HCT116 (cell line): ENCODE measurements at regions not wholly inside any gene's neighbourhood (a gene's known extent, or its start where the extent isn't known, plus 50 kb on each side); places are given as distances from the start of the nearest gene placed in this dataset.

Source experiments
- ATAC-seq: fragments of 200-7000 bp; cut with Tn5 transposase; 2 replicates; pipeline ENCODE4 v1.9.1; 2020; ENCODE audit warnings: mild to moderate bottlenecking, moderate library complexity
- BruUV-seq: library from RNA; stranded (reverse); fragments of 400-500 nt; replicated peaks from 2 replicates; lab custom pipeline; 2021; lab: Mats Ljungman, UMichigan
- CTCF ChIA-PET: fragments of 300-600 bp; sonication (Branson Sonifier 250); formaldehyde crosslinking; loops from one replicate; lab custom pipeline; 2021; ENCODE audit warnings: antibody characterized with exemption; lab: Charles Lee
- POLR2A ChIA-PET: fragments of 300-600, 350-600 bp; sonication (Branson Sonifier 250); formaldehyde crosslinking; loops from one replicate; lab custom pipeline; 2021; ENCODE audit warnings: antibody characterized with exemption; lab: Charles Lee
- RAD21 ChIA-PET, 2 experiments: fragments of 300-600 bp; sonication (Branson Sonifier 250); formaldehyde crosslinking; loops; one replicate each; lab custom pipeline; 2023; ENCODE audit warnings: low total read pairs in 2 of 2; ENCODE audit not compliant: uncharacterized antibody in 2 of 2, unreplicated experiment in 2 of 2, low non-redundant PET in 1 of 2; lab: Charles Lee
- DNase-seq: peaks from one replicate; pipeline ENCODE4 v3.0.0-alpha.2; 2010; ENCODE audit warnings: low read depth, low spot score
- H2AFZ ChIP-seq: fragments of 200-600 bp; shearing (Covaris generic), sonication (generic); 2 replicates; pipeline ENCODE4 v1.6.1; 2017; ENCODE audit warnings: low read depth, mixed run types, mixed read lengths, antibody characterized with exemption, low read length; ENCODE audit not compliant: poor library complexity, severe bottlenecking
- H3K27ac ChIP-seq: 2 replicates; pipeline ENCODE4 v1.5.1; 2012; ENCODE audit warnings: low read depth, low read length
- H3K27me3 ChIP-seq: fragments of 200-600 bp; sonication (generic); 2 replicates; pipeline ENCODE4 v1.6.1; 2016; ENCODE audit warnings: mixed run types, low read length, mixed read lengths; ENCODE audit not compliant: insufficient read depth
- H3K36me3 ChIP-seq, 2 experiments: fragments of 200-500 bp in 1 of 2; fragments of 200-600 bp in 1 of 2; sonication (Bioruptor generic) in 1 of 2; sonication (generic) in 1 of 2; 2 replicates each; pipeline versions ENCODE4 v1.5.1 to v1.6.1; 2014 to 2016; ENCODE audit warnings: low read length in 2 of 2, inconsistent platforms in 1 of 2, mixed read lengths in 1 of 2, mixed run types in 1 of 2; ENCODE audit not compliant: insufficient read depth in 2 of 2, control insufficient read depth in 1 of 2
- H3K4me1 ChIP-seq, 2 experiments: fragments of 200-600 bp in 1 of 2; sonication (generic) in 1 of 2; 2 replicates each; pipeline versions ENCODE4 v1.5.1 to v1.6.1; 2012 to 2017; ENCODE audit warnings: low read length in 2 of 2, inconsistent platforms in 1 of 2, mild to moderate bottlenecking in 1 of 2, mixed read lengths in 1 of 2, mixed run types in 1 of 2, moderate library complexity in 1 of 2; ENCODE audit not compliant: insufficient read depth in 2 of 2, control insufficient read depth in 1 of 2
- H3K4me2 ChIP-seq: fragments of 200-600 bp; sonication (generic); 2 replicates; pipeline ENCODE4 v1.6.1; 2017; ENCODE audit warnings: mixed run types, low read length, mixed read lengths
- H3K4me3 ChIP-seq, 2 experiments: fragments of 200-600 bp in 1 of 2; sonication (generic) in 1 of 2; replicated peaks in 1 of 2; 2 replicates each; pipeline ENCODE4 v1.5.1; 2011 to 2016; ENCODE audit warnings: low read length in 2 of 2, control low read depth in 1 of 2, low read depth in 1 of 2, mild to moderate bottlenecking in 1 of 2, mixed read lengths in 1 of 2, mixed run types in 1 of 2
- H3K79me2 ChIP-seq: fragments of 200-600 bp; sonication (generic); 2 replicates; pipeline ENCODE4 v1.6.1; 2017; ENCODE audit warnings: mild to moderate bottlenecking, mixed run types, low read length, moderate library complexity, mixed read lengths; ENCODE audit not compliant: insufficient read depth
- H3K9ac ChIP-seq: fragments of 200-600 bp; sonication (generic); 2 replicates; pipeline ENCODE4 v1.6.1; 2016; ENCODE audit warnings: low read length, mixed read lengths
- H3K9me2 ChIP-seq: fragments of 200-600 bp; sonication (generic), shearing (Covaris generic); 2 replicates; pipeline ENCODE4 v1.6.1; 2017; ENCODE audit warnings: mixed run types, mild to moderate bottlenecking, moderate library complexity; ENCODE audit not compliant: insufficient read depth
- H3K9me3 ChIP-seq, 2 experiments: fragments of 200-500 bp in 1 of 2; fragments of 200-600 bp in 1 of 2; sonication (Bioruptor generic) in 1 of 2; sonication (generic) in 1 of 2; 2 replicates each; pipeline ENCODE4 v1.6.1; 2014 to 2017; ENCODE audit warnings: low read length in 2 of 2, mixed read lengths in 2 of 2, inconsistent platforms in 1 of 2, low read depth in 1 of 2, mild to moderate bottlenecking in 1 of 2, mixed run types in 1 of 2, moderate library complexity in 1 of 2; ENCODE audit not compliant: control insufficient read depth in 1 of 2, insufficient read depth in 1 of 2
- H4K20me1 ChIP-seq: fragments of 200-600 bp; sonication (generic), shearing (Covaris generic); 2 replicates; pipeline ENCODE4 v1.6.1; 2017; ENCODE audit warnings: mixed run types, mild to moderate bottlenecking, moderate library complexity; ENCODE audit not compliant: insufficient read depth
- EZH2 ChIP-seq: fragments of 200-600 bp; sonication (generic); IDR thresholded peaks from 2 replicates; pipeline ENCODE4 v1.6.1; 2017; ENCODE audit warnings: antibody characterized with exemption, mixed run types
- JUND ChIP-seq: IDR thresholded peaks from 2 replicates; pipeline ENCODE4 v1.6.1; 2012
- RAD21 ChIP-seq: IDR thresholded peaks from 2 replicates; pipeline ENCODE4 v1.6.1; 2012; ENCODE audit warnings: low read depth, mild to moderate bottlenecking
- SRF ChIP-seq: IDR thresholded peaks from 2 replicates; pipeline ENCODE4 v1.6.1; 2012; ENCODE audit warnings: low read depth
- TCF7L2 ChIP-seq: IDR thresholded peaks from 2 replicates; pipeline ENCODE4 v1.7.0; 2011; ENCODE audit warnings: borderline replicate concordance, inconsistent platforms; ENCODE audit not compliant: insufficient read depth, insufficient read length; ENCODE audit errors: extremely low read depth
- ZFX ChIP-seq: fragments of 450-650 bp; IDR thresholded peaks from 2 replicates; pipeline ENCODE4 v1.6.1; 2017
- ZNF274 ChIP-seq: fragments of 200-500 bp; sonication (Bioruptor generic); IDR thresholded peaks from 2 replicates; pipeline ENCODE4 v1.6.1; 2014; ENCODE audit warnings: mild to moderate bottlenecking, low read depth, low read length, inconsistent platforms
- intact Hi-C: fragments of 100-400 bp; cut with micrococcal nuclease; formaldehyde crosslinking; loops from 2 replicates; pipeline ENCODE4 v1.10.0; 2022
- TF ChIP-seq, protein P1 (sequence below): IDR thresholded peaks from 2 replicates; pipeline ENCODE4 v1.6.1; 2011; ENCODE audit warnings: mild to moderate bottlenecking, low read length, moderate library complexity; ENCODE audit not compliant: insufficient replicate concordance; ENCODE audit errors: extremely low read depth
- TF ChIP-seq, protein P2 (sequence below): IDR thresholded peaks from 2 replicates; pipeline ENCODE4 v1.6.1; 2012; ENCODE audit warnings: low read depth
- TF ChIP-seq, protein P3 (sequence below): IDR thresholded peaks from 2 replicates; pipeline ENCODE4 v1.6.1; 2012

DNA sequence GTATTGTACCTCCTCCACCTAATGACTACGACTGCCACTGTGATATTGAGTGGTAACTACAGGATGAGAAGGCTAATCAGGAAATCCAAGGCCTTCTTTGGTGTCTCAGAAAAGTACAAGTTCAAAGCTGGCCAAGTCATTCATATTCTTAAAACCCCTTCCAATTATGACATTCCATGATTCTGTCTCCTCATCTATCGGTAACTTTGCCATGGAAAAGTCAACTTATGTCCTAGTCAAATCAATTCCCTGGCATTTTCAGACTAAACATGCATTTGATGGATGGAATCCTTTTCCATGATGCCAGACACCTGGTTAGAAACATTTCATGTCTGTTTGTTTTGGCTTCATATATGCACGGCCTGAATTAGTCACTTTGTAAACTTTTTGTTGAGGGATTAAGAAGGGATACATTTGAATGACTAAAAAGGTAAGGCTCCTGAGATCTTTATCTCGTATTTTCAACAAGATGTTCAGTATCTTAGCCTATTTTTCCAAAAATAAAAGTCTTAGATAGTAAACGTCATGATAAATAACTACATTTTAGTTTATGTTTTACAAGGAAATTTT is 186.5 kb downstream of the NHLRC3 start:
- Histone ChIP-seq H3K9ac (no peak overlapping the region), H4K20me1 (no peaks in the 10 kb centered on the region), H3K36me3 (no peaks in the 10 kb centered on the region), H3K4me2 (no peak overlapping the region), H3K9me2 (no peaks in the 10 kb centered on the region), H3K27me3 (peaks cover 32% of the 10 kb centered on the region), H2AFZ (no peak overlapping the region), H3K4me3 (no peak overlapping the region), H3K27ac (no peak overlapping the region), H3K9me3 (no peaks in the 10 kb centered on the region), H3K4me1 (no peaks in the 10 kb centered on the region), H3K79me2 (no peaks in the 10 kb centered on the region)
- BruUV-seq: no TSS peak
- CTCF ChIA-PET: no interaction called here
- intact Hi-C loops: loop anchor here (5.0 kb wide), 1 partner anchor 42 kb away; no protein-coding TSS in a partner anchor
- DNase-seq: no peak
- ATAC-seq: no peak
- POLR2A ChIA-PET: no interaction called here
- RAD21 ChIA-PET: no interaction called here
- no peak for TF ChIP-seq ZNF274
- no peak for TF ChIP-seq ZFX

- POLR2A ChIA-PET: no interaction called here
- intact Hi-C loops: no loop called here
- no peaks in the 10 kb centered on the region for H3K79me2 ChIP-seq
These were observed 187.6 kb downstream of the NHLRC3 start for GRCh38 chr13:39225860-39226259.

More at GRCh38 chr13:39225860-39226259, 187.6 kb downstream of the NHLRC3 start:
- ATAC-seq (no peak), DNase-seq (no peak)
- H4K20me1 ChIP-seq: no peaks in the 10 kb centered on the region
- no peak overlapping the region for H3K27ac ChIP-seq
- no peak overlapping the region for H3K4me2 ChIP-seq
- H3K4me3 ChIP-seq: no peak overlapping the region
- H3K27me3 ChIP-seq: peaks cover 41% of the 10 kb centered on the region
- no TSS peak for BruUV-seq
- no peak overlapping the region for H3K9ac ChIP-seq
- no peaks in the 10 kb centered on the region for H3K9me2 ChIP-seq
- ChIA-PET CTCF (no interaction called here), RAD21 (no interaction called here)
- TF ChIP-seq, protein P1, sequence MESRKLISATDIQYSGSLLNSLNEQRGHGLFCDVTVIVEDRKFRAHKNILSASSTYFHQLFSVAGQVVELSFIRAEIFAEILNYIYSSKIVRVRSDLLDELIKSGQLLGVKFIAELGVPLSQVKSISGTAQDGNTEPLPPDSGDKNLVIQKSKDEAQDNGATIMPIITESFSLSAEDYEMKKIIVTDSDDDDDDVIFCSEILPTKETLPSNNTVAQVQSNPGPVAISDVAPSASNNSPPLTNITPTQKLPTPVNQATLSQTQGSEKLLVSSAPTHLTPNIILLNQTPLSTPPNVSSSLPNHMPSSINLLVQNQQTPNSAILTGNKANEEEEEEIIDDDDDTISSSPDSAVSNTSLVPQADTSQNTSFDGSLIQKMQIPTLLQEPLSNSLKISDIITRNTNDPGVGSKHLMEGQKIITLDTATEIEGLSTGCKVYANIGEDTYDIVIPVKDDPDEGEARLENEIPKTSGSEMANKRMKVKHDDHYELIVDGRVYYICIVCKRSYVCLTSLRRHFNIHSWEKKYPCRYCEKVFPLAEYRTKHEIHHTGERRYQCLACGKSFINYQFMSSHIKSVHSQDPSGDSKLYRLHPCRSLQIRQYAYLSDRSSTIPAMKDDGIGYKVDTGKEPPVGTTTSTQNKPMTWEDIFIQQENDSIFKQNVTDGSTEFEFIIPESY: no peak
- TF ChIP-seq EZH2: no peak
- TF ChIP-seq, protein P2, sequence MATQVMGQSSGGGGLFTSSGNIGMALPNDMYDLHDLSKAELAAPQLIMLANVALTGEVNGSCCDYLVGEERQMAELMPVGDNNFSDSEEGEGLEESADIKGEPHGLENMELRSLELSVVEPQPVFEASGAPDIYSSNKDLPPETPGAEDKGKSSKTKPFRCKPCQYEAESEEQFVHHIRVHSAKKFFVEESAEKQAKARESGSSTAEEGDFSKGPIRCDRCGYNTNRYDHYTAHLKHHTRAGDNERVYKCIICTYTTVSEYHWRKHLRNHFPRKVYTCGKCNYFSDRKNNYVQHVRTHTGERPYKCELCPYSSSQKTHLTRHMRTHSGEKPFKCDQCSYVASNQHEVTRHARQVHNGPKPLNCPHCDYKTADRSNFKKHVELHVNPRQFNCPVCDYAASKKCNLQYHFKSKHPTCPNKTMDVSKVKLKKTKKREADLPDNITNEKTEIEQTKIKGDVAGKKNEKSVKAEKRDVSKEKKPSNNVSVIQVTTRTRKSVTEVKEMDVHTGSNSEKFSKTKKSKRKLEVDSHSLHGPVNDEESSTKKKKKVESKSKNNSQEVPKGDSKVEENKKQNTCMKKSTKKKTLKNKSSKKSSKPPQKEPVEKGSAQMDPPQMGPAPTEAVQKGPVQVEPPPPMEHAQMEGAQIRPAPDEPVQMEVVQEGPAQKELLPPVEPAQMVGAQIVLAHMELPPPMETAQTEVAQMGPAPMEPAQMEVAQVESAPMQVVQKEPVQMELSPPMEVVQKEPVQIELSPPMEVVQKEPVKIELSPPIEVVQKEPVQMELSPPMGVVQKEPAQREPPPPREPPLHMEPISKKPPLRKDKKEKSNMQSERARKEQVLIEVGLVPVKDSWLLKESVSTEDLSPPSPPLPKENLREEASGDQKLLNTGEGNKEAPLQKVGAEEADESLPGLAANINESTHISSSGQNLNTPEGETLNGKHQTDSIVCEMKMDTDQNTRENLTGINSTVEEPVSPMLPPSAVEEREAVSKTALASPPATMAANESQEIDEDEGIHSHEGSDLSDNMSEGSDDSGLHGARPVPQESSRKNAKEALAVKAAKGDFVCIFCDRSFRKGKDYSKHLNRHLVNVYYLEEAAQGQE: no peak
- no peak for TF ChIP-seq RAD21
- TF ChIP-seq JUND: no peak
- TF ChIP-seq, protein P3, sequence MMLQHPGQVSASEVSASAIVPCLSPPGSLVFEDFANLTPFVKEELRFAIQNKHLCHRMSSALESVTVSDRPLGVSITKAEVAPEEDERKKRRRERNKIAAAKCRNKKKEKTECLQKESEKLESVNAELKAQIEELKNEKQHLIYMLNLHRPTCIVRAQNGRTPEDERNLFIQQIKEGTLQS: no peak
- TF ChIP-seq SRF: no peak
- TF ChIP-seq TCF7L2: no peak
- no peaks in the 10 kb centered on the region for H3K4me1 ChIP-seq
- H3K9me3 ChIP-seq: no peaks in the 10 kb centered on the region
- H3K36me3 ChIP-seq: no peaks in the 10 kb centered on the region
- H2AFZ ChIP-seq: no peak overlapping the region
